HG03095 (cell line): ENCODE measurements at regions not wholly inside any gene's neighbourhood (a gene's known extent, or its start where the extent isn't known, plus 50 kb on each side); places are given as distances from the start of the nearest gene placed in this dataset.
"Not testable (repeated sequence)": the region's sequence is repeated elsewhere in the genome, so short reads cannot be mapped to it uniquely, and the experiment has no call there.

Source experiments
- ATAC-seq: cut with Tn5 transposase; IDR thresholded peaks from one replicate; pipeline ENCODE4 v1.9.1; 2021; ENCODE audit warnings: moderate library complexity; ENCODE audit not compliant: unreplicated experiment

DNA sequence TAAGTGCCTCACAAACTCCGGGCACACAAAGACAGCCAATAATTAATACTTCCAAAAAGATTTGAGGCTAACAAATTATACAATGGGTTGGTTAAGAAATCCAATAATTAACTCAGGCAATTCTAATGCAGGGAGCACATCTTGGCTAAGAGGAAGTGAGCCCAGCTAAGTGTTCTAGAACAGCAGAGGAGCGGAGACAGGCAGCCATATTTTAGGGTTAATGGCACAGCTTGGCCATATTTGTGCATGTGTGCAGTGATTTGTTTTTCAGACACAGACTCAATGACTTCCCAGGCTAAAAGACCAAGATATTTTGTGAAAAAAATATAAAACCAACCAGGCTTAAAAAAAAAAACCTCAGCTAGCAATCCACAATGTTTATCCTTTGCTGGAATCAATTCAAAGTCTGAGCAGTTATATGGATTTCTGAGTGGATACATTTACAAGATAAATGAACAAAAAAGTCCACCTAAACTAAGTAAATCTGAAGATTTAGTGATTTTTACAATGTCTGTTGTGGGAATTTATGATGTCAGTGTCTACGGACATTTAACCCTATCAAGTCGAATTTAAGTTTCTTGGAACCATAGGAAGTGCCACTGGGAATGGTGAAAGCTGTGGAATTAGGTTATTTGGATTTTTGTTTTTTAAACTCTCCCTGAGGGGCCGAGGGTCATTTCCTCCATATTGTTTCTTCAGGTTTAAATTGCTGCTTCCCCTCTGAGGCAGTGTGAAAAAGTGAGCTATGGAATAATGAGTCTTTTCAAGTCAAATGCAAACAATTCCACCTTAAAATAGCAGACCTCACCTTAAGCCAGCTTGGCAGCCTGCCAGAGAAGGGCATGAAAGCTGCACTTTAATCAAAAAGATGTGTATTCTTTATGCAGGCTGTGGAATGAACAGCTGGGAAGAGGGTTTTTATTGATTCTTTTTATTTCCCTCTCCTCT is 413.7 kb upstream of the TBL1XR1 start:
- ATAC-seq: no peak

DNA sequence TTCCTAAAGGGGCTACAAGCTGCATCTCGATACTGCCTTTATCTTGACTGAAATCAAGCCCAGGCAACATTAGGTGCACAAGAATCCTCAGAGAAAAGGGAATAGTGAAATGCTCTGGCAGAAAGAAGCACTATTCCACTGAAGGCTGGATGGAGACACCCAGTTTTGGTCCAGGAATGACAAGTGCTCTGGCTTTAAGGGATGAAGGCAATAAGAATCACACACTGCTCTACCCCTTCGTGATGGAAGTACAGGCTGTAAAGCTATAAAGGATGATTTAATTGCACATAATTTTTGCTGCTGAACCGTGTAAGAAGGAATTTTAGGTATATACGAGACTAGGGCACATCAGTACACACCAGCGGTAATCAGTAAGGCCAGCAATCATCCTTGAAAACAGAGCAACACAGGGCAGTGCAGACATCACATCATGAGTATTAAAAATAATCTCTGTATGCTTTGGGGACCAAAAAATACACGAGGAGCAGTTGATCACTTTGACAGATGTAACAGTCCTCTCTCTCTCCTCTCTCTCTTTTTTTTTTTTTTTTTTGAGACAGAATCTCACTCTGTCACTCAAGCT is 414.6 kb upstream of the TBL1XR1 start:
- ATAC-seq: no peak

DNA sequence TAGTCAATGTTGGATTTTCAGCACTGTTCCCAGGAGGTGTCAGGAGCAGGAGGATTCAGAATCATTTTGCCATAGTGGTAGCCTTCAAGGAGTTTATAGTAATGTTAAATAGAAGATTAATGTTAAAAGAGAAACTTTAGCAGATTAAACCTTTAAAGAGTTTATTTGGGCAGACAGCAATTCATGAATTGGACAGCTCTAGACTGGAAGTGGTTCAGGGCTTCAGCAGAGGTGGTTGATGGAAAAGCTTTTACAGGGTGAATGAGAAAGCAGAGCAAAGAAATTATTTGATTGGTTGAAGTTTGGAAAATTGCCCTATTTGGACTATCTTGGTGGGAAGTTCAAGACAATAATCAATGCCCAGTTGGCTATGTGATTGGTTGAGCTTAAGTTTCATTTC is 416.6 kb upstream of the TBL1XR1 start:
- ATAC-seq: no peak

DNA sequence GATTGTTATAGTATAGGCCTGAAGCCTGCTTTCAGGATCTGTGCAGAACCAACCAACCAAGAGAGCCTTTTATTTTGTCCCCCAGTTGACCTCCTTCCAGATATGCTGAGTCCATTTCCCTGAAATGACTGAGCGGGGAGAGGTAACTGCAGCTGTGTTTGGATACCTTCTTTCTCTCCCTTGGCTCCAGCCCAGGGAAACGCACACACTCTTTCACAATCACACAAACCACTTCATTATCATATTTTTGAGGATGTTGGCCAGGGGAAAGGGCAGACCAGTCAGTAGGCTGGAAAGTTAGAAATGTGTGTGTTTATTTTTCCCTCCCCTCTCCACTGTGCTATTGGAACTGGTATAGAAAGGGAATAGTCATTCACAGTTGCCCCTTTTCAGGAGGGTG is 417.7 kb upstream of the TBL1XR1 start:
- ATAC-seq: no peak

DNA sequence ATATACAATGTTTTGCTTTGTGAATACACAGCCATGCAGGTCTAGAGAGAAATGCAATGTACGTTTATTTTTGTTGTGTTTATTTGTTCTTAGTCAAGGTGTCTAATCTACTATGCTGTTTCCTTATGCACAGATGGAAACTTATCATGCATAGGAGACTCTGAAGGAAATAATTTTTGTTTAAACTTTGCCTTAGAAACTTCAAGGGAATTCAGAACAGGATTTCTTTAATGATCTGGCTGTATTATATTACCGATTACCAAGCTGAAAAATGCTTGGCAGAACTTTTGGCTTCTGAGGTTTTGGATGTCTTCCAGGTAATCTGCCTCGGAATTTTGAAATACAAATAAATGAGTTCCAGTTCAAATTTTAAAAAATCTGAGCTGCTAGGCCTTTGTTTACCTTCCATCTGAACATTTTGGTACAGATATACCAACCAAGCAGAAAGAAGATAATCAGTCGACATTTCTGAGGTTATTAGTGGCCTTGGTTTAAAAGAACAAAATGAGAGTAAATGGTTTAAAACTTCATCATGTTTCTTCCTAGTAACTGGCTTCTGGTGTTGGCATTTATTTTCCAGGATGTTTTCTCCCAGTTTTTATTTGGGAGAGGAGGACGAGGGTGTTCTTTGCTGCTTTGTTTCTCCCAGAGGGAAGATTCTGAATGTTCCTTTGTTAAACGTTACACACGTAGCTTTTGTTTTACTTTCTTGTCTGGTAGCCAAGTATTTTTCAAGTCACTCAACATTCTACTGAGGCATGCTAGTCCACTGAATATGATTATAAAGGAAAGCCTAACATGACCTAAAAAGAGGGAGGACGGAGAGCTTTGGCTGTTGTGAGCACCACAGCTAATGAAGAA is 421.8 kb upstream of the TBL1XR1 start:
- no peak for ATAC-seq

DNA sequence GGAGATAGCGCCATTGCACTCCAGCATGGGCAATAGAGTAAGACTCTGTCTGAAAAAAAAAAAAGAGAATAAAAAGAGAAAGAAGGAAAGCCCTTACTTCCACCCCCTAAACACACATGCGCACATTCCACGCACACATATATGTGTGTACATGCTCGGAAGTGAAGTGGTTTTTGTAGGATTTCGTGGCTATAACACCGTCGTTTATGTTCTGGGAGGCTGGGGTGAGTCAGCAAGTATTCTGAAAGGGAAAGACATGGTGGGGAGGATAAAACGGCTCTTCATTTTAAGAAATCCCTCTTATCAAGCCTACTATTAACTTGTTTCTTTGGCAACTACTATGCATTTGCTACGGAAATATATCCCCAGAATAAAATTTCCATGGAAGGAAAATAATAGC is 422.8 kb upstream of the TBL1XR1 start:
- no peak for ATAC-seq

DNA sequence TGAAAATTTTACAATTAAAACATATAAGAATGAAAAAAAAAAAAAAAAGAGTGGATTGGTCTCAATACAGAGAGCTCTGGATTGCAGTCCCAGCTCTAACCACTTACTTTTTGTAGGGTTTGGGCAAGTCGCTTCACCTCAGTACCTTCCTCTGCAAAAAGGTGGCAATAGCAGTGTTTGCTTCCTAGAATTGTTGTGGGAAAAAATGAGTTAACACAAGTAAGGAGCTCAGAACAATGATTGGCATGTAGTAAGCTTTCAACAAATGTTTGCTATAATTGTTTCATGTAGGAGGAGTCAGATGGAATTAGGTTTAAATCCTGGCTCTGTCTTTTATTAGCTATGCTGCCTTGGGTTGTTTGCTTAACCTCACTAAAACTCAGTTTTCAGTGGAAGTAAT is 425.2 kb upstream of the TBL1XR1 start:
- no peak for ATAC-seq

DNA sequence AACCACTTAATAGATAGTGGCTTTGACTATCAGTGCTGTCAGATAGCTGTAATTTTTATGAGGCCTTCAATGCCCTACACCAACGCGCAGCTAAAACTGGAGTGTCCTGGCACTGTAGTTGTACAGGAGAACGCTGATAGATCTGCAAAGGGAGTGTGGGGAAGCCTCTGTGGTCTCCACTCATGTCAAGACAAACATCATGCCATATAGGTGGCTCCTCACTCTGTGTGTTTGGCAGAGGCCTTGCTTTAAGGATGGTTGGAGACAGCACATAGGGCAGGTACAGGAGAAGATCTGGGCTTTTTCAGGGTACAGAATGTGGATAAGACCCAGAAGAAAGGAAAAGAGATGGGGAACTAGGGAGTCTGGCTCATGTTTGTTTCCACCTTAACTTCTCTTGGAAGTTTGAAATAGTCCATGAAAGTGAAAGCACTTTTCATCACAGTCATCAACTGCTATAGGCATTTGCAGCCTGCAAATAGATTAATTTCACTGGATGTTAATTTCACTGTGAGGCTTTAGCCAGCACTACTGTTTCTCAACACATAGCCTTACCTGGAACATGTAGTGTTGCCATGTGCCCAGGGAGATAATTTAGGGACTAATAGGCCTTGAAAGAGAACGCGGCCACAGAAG is 425.8 kb upstream of the TBL1XR1 start:
- no peak for ATAC-seq

DNA sequence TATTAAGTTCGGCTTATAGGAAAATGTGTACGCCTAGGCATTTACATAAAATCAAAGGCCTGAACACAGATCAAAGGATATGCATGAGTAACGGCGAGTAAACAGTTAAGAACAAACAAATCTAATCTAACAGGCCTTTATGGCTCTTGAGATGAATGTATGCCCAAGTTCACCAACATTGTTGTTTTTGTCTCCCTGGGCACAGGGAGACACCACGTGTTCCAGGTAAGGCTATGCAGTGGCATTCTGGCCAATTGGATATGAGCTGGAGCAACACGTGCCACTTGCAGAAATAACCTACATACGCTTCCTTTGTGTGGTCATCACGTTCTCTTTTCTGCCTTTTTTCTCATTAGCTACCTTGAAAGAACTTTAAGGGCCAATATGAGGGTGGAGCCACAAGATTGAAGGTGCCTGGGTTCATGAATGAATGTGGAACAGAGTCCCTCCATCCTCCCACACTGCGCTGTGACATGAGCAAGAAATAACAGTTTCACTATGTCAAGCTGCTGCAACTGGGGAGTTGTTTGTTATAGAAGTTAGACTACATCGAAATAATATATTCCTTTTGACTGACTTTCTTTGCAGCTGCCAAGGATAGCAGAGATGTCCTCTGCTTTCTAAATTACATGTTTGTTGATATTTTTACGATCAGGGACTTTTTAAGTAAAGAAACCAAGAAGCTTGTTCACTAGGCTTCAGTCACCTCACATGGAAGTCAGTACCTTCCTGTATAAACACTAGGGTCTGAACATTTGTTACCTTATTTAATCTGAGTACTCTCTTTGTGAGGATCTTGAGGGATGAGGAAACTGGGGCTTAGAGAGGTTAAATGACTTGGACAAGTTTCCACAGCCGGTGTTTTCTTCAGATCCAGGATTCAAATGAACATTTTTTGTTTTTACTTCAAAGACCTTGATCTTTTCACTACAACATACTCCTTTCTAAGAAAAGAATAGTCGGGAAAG is 427.5 kb upstream of the TBL1XR1 start:
- no peak for ATAC-seq

DNA sequence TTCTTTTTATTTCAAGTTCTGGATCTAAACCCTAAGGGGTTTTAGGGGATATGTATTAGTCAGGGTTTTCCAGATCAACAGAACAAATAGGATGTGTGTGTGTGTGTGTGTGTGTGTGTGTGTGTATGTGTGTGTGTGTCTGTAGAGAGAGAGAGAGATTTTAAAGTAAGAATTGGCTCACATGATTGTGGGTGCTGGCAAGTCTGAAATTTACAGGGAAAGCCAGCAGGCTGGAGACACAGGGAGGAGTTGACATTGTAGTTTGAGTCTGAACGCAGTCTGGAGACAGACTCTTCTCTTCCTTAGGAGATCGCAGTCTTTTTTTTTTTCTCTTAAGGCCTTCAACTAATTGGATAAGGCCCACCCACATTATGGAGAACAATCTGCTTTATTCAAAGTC is 428.8 kb upstream of the TBL1XR1 start:
- ATAC-seq: no peak

DNA sequence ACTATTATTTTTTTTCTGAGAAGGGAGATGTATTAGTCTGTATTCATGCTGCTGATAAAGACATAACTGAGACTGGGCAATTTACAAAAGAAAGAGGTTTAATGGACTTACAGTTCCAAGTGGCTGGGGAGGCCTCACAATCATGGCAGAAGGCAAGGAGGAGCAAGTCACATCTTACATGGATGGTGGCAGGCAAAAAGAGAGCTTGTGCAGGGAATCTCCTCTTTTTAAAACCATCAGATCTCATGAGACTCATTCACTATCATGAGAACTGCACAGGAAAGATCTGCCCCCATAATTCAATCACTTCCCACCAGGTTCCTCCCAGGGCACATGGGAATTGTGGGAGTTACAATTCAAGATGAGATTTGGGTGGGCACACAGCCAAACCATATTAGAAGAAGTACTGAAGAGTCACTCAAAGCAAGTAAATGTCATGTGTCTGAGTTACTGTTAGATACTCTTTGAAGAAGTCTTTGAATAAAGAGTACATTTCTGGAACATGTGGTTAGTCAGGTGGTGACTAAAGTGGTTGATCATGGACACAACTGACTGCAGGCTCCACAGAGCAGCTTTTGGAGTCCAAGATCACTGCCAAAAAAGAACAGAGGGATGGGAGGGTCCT is 430.9 kb upstream of the TBL1XR1 start:
- not testable (repeated sequence) for ATAC-seq

DNA sequence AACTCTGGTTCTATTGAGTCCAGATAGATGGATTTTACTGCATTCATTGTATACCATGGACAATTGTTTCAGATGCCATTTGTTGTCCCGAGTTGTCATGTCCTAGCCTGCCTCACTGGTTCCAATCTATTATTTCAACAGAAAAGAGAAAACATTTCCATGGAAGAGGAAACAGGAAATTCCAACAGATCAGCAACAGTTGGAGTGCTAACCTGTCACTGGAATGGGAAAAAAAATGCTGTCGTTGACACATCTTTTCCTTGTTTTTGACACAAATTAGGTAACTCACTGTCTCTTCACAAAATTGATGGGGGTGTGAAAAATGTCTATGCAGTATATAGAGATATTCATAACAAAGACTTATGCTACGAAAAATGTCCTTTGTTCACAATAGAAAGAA is 432.0 kb upstream of the TBL1XR1 start:
- no peak for ATAC-seq

DNA sequence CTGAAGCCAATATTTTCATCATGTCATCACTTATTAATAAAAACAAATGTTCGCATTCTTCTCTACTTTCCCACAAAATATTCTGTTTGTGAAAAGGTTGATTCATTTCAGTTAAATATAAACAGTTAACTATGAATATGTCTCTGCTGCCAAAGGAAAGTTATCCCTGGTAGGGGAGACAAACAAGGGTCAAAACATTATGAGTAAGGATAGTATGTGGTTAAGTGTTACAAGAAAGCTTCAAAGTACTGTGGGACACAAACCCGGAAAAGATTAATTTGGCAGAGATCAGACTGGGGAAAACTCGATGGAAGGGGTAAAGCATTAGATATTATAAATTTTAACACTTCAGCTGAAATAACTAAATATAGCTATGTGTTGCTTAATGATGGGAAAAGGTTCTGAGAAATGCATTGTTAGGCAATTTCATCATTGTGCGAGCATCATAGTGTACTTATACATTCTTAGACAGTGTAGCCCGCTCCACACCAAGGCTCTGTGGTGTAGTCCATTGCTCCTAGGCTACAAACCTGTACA is 436.5 kb upstream of the TBL1XR1 start:
- ATAC-seq: no peak

DNA sequence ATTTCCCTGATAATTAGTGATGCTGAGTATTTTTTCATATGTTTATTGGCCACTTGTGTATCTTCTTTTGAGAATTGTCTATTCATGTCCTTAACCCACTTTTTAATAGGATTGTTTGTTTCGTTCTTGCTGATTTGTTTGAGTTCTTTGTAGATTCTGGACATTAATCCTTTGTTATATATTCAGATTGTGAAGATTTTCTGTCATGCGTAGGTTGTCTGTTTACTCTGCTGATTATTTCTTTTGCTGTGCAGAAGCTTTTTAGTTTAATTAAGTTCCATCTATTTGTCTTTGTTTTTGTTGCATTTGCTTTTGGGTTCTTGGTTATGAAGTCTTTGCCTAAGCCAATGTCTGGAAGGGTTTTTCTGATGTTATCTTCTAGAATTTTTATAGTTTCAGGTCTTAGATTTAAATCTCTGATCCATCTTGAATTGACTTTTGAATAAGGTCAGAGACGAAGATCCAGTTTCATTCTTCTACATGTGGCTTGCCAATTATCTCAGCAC is 438.4 kb upstream of the TBL1XR1 start:
- ATAC-seq: not testable (repeated sequence)

DNA sequence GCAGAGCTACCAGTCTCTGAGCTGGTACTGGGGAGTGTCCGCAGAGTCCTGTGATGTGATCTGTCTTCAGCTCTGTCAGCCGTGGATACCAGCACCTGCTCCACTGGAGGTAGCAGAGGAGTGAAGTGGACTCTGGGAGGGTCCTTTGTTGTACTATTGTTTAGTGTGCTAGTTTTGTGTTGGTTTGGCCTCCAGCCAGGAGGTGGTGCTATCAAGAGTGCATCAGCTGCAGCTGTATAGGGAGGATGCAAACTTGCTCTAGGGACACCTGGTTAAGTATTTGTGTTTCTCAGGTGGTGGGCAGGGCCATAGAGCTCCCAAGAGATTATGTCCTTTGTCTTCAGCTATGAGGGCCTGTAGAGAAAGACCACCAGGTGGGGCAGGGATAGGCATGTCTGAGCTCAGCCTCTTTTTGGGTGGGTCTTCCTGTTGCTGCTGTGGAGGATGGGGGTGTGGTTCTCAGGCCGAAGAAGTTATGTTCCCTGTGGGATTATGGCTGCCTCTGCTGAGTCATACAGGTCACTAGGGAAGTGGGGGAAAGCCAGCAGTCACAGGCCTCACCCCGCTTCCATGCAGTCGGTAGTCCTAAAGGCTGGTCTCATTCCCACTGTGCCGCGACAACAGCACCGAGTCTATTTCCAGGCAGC is 443.2 kb upstream of the TBL1XR1 start:
- no peak for ATAC-seq

DNA sequence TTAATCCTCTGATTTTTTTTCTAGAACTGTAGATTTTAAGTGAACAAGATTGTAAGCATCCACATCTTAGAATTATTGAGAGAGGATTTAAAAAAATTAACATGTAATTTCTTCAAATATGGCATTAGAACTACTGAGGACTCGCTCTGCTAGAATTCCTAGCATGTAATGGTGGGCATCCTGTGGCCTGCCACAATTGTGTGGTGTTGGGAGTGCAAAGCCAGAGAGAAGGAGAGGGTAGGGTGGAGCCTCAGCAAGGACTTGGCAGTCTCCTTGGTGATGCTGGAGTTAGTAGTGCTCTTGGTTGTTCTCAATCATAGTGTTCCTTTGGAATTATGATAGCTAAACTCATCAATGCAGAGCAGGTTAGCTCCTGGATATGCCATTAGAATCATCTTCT is 443.9 kb upstream of the TBL1XR1 start:
- no peak for ATAC-seq

DNA sequence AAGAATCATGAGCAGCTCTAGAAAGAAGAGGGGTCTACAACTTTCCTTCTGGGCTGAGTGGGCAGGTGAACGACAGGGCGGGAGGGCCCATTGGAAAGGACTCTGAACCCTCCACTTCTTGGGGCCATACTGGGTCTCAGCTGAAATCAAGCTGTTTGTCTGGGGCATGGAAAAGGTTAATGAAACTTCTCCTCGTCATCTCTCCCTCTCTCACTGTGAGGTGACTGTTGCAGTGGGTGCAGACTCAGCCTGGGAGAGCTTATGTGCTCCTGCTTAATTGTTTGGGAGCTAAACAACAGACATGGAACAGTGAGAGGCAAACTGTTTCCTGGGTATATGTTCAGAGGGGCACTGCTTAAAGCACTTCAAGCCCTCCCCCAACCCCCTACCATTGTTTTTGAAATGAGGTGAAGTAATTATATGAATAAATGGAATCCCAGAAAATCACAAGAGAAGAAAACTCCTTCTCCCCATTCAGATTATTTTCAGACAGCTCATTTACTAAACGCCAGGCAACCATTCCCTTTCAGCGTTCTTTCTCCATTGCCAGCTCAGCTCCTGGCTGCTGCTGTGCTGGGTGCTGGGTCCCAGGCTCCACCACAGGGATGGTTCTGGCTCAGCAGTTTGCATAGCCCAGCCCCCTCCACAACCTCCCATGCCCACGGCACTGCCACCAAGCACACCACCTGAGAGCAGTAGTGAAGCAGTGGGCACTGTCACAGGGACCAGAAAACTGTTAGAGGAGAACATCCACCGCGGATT is 444.9 kb upstream of the TBL1XR1 start:
- ATAC-seq: no peak

DNA sequence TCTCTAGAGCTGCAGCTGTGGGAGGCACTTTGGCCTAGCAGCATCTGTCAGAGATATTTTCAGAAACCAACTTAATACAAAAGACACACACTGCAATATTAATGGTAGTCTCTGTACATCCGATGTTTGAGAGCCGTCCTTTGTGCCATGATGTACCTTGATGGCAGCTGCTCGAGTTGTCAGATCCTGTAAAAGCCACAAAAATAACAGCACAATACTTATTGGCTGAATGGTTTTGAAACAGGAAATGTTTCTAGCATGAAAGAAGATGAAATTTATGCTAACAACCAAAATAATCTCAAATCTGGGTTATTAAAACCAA is 445.5 kb upstream of the TBL1XR1 start:
- no peak for ATAC-seq
